ENCODE measurements at regions not wholly inside any gene's neighbourhood (a gene's known extent, or its start where the extent isn't known, plus 50 kb on each side); places are given as distances from the start of the nearest gene placed in this dataset.

- Mint-ChIP-seq H3K36me3 (ENCODE audit: low read depth) (no peaks in the 10 kb centered on the region; the same call in 1 of the 2 replicates), H3K9me3 (no peaks in the 10 kb centered on the region), H3K27me3 (ENCODE audit: insufficient read depth) (peaks cover 2% of the 10 kb centered on the region)
These were observed 121.2 kb upstream of the RFLNA start for GRCh38 chr12:124173692-124174091.

DNA sequence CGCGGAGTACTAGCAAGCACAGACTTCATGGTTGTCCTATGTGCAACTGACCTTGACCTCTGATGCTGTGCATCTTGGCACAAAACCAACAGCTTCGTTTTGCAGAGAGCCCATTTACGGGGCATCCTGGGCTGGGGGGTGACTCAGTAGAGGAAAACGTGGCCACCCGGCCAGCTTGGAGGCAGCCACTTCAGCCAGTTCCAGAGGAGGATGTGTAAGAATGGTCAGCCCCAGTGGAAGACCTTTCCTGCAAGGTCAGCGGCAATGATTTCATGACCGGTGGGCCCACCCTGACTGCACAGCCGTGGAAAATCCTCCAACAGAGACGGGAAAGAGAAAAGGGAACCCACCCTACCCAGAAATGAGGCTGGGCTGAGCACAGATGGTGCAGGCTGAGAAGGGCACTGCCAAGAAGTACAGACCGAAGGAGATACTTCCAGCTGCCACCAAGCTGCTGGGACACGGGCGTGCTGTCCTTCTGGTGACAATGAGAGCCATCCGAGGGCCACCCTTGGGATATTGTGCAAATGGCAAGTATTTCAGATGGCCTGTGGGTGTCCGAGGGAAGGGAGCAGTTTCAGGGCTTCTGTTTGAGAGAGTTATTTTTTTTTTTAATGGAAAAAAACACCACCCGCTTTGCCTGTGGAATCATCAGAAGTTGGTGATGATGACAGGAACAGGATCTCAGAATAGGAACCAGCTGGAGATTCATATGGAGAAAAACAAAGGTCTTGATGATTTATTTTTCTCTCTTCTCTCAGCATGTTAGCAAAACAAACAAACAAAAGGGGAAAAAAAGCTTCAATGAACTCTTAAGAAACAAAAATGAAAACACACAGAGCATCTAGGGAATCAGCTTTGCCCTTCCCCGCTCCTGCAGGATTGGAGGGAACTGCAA, 120.2 kb upstream of the RFLNA start:
- H3K36me3 Mint-ChIP-seq (ENCODE audit: low read depth): no peaks in the 10 kb centered on the region; the same call in 1 of the 2 replicates

More at GRCh38 chr12:124173692-124174091, 121.2 kb upstream of the RFLNA start:
- Mint-ChIP-seq H3K4me1 (ENCODE audit: low read depth) (peaks cover 42% of the 10 kb centered on the region), H3K4me3 (peak overlapping the region; percentile 61; the same call in 1 of the 2 replicates), H3K27ac (peak overlapping the region; percentile 74; the same call in 1 of the 2 replicates)
- TF ChIP-seq, protein P1, sequence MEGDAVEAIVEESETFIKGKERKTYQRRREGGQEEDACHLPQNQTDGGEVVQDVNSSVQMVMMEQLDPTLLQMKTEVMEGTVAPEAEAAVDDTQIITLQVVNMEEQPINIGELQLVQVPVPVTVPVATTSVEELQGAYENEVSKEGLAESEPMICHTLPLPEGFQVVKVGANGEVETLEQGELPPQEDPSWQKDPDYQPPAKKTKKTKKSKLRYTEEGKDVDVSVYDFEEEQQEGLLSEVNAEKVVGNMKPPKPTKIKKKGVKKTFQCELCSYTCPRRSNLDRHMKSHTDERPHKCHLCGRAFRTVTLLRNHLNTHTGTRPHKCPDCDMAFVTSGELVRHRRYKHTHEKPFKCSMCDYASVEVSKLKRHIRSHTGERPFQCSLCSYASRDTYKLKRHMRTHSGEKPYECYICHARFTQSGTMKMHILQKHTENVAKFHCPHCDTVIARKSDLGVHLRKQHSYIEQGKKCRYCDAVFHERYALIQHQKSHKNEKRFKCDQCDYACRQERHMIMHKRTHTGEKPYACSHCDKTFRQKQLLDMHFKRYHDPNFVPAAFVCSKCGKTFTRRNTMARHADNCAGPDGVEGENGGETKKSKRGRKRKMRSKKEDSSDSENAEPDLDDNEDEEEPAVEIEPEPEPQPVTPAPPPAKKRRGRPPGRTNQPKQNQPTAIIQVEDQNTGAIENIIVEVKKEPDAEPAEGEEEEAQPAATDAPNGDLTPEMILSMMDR (IDR thresholded peaks at IDR 0.05): no peak
- no peak for DNase-seq

GRCh38 chr12:124175704-124176103, 119.2 kb upstream of the RFLNA start:
- Mint-ChIP-seq H3K36me3 (ENCODE audit: low read depth) (no peaks in the 10 kb centered on the region; the same call in 1 of the 2 replicates), H3K9me3 (no peaks in the 10 kb centered on the region), H3K4me1 (ENCODE audit: low read depth) (peaks cover 42% of the 10 kb centered on the region), H3K4me3 (no peak overlapping the region), H3K27ac (no peak overlapping the region), H3K27me3 (ENCODE audit: insufficient read depth) (peaks cover 4% of the 10 kb centered on the region)
- no peak for DNase-seq
- TF ChIP-seq, protein P1 (IDR thresholded peaks at IDR 0.05): no peak

More for the DNA sequence above, 120.2 kb upstream of the RFLNA start:
- peak overlapping the region; percentile 61 for H3K4me3 Mint-ChIP-seq
- DNase-seq: peak; percentile 86
- no peaks in the 10 kb centered on the region for H3K9me3 Mint-ChIP-seq
- peak overlapping the region; percentile 74 for H3K27ac Mint-ChIP-seq
- TF ChIP-seq, protein P1 (IDR thresholded peaks at IDR 0.05): no peak
- H3K4me1 Mint-ChIP-seq (ENCODE audit: low read depth): peaks cover 42% of the 10 kb centered on the region
- peaks cover 2% of the 10 kb centered on the region for H3K27me3 Mint-ChIP-seq (ENCODE audit: insufficient read depth)

DNA sequence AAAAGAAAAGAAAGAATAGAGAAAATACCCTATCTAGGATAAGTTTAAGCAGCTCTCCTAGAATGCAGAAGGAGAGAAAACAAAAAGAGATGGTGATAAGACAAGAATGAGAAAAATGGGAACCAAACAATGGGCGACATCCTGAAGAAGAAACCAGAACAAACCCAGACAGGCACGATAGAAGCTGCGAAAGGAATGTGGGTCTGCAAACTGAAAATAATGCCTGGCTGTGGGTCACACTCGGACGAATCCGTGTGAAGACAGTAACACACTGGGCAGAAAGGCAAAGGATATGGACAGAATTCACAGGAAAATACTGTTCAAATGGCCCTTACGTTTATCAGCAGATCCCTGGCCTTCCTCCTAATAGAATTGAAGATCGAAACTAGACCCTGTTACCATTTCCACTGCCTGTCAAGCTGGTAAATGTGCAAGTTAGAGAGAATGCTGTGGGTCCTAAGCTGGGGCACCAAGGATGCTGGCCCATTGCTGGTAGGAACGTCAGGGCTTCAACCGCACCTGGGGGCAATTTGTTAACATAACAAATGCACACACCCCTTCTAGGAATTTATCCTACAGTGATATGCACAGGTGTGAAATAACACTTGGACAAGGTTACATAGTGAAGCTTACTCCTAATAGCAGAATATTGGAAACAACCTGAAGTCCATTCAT, 117.5 kb upstream of the RFLNA start:
- TF ChIP-seq, protein P1 (IDR thresholded peaks at IDR 0.05): no peak
- Mint-ChIP-seq H3K27ac (no peak overlapping the region), H3K36me3 (ENCODE audit: low read depth) (no peaks in the 10 kb centered on the region; the same call in 1 of the 2 replicates), H3K9me3 (no peaks in the 10 kb centered on the region), H3K4me1 (ENCODE audit: low read depth) (peaks cover 37% of the 10 kb centered on the region), H3K4me3 (no peak overlapping the region), H3K27me3 (ENCODE audit: insufficient read depth) (peaks cover 2% of the 10 kb centered on the region; the same call in 1 of the 2 replicates)
- no peak for DNase-seq

- H3K27me3 Mint-ChIP-seq (ENCODE audit: insufficient read depth): peaks cover 4% of the 10 kb centered on the region
- H3K4me3 Mint-ChIP-seq: no peak overlapping the region
These were observed 117.0 kb upstream of the RFLNA start for GRCh38 chr12:124177951-124178316.

More at GRCh38 chr12:124177951-124178316, 117.0 kb upstream of the RFLNA start:
- TF ChIP-seq, protein P1 (IDR thresholded peaks at IDR 0.05): no peak
- H3K27ac Mint-ChIP-seq: no peak overlapping the region
- no peaks in the 10 kb centered on the region; the same call in 1 of the 2 replicates for H3K36me3 Mint-ChIP-seq (ENCODE audit: low read depth)
- DNase-seq: no peak
- peaks cover 31% of the 10 kb centered on the region for H3K4me1 Mint-ChIP-seq (ENCODE audit: low read depth)
- H3K9me3 Mint-ChIP-seq: no peaks in the 10 kb centered on the region

All from HFFc6 (cell line).